HG02938 (cell line): ENCODE measurements at regions not wholly inside any gene's neighbourhood (a gene's known extent, or its start where the extent isn't known, plus 50 kb on each side); places are given as distances from the start of the nearest gene placed in this dataset.

Source experiments
- ATAC-seq: cut with Tn5 transposase; IDR thresholded peaks from one replicate; pipeline ENCODE4 v1.9.1; 2021; ENCODE audit warnings: mild to moderate bottlenecking, moderate library complexity; ENCODE audit not compliant: unreplicated experiment

DNA sequence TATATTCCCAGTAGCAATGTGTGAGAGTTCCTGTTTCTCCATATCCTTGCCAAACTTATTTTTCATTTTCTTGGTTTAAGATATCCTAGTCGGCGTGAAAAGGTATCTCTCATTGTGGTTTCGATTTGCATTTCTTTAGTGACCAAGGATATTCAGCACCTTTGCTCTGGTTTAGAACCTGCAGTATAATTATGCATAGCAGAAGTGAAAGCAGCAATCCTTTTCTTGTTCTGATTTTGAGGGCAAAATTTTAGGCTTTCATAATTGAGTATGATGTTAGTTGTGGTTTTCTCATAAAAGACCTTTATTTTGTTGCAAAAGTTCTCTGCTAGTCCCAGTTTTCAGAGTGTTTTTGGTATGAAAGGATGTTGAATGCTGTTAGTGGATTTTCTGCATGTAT lies 491.0 kb downstream of the FGF9 start:
- peak; percentile 92 for ATAC-seq

DNA sequence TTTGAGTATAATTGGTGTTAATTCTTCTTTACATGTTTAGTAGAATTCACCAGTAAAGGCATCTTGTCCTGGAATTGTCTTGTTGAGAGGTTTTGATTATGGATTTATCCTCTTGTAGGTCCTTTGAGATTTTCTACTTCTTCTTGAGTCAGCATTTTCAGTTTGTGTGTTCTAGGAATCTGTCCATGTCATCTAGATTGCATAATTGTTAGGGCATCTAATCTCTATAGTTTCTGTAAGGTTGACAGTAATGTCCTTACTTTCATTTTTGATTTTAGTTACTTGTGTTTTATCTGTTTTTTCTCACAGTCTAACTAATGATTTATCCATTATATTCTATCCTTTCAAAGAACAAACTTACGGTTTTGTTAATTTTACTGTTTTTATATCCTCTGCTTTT lies 492.0 kb downstream of the FGF9 start:
- no peak for ATAC-seq

DNA sequence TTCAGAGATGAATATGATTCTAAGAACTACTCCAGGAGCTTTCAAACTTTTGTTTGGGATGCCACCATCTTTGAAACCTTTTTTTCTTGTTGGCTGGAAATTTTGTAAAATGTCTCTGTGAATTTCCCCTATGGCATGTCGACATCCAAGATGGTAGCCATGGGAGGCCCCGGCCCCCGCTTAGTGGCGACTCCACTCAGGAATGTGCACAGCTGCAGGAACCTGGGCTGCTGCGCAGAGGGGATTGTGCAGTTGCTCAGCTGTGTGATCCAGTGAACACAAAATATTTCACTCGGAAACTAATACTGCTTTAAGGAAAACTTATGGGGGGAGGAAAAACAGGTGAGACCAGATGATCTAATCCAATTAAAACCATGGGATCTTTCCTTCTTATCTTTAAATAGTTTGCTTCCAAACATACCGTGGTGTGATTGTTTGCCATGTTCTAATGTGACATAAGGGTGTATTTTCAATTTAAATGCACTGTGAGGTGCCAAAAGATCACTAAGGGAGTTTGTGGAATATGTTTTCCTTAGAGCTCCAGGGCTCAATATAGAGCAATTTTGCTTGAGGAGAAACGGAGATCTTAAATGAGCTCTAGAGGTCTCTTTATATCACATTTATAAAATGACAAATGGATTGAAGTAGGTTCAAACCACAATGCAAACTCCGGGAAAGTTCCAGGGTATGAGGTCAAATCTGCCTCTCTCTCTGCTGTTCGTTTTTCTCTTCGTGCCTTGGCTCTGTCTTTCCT lies 497.7 kb downstream of the FGF9 start:
- ATAC-seq, result no peak

GRCh38 chr13:22169473-22169872 lies 498.6 kb downstream of the FGF9 start:
- no peak for ATAC-seq

GRCh38 chr13:22173610-22174009 lies 502.7 kb downstream of the FGF9 start:
- ATAC-seq, result no peak

DNA sequence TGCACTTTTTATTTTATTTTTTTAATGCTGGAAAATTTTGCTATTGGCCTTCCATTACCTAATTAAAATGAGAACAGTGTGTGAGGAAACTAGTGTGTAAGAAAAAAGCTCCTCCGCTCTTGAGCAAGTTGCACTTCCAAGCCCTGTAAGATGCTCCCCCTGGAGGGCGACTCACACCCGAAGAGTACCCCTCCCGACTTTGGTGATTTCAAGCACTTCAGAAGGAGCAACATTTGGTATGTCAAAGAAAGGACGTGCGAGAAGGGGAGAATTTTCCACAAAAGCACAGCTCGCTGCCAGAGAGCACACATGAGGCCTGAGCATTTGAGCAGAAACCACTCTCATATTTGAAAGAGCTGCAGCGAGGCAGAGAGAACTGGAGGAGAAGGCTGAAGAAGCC lies 504.4 kb downstream of the FGF9 start:
- ATAC-seq, result no peak

DNA sequence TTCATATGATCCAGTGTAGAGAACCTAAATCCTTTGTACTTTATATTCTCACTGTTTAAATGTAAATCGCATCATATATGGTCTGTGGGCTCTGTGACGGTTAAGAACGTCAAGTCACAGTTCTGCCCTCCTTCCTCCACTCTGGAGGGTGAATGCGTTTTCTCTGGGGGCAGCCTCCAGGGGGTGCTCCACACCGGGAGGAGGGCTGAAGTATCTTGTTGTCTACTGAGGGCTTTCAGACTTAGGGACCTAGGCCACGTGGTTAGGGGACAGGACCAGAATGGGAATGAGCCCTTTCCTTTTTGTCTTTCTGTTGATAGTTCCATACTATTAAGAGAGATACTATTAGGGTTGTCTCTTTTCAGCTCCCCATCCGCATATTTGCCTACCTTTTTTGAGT lies 504.9 kb downstream of the FGF9 start:
- no peak for ATAC-seq

GRCh38 chr13:22176968-22177520 lies 506.2 kb downstream of the FGF9 start:
- ATAC-seq, result no peak

GRCh38 chr13:22178878-22179277 lies 508.0 kb downstream of the FGF9 start:
- no peak for ATAC-seq

DNA sequence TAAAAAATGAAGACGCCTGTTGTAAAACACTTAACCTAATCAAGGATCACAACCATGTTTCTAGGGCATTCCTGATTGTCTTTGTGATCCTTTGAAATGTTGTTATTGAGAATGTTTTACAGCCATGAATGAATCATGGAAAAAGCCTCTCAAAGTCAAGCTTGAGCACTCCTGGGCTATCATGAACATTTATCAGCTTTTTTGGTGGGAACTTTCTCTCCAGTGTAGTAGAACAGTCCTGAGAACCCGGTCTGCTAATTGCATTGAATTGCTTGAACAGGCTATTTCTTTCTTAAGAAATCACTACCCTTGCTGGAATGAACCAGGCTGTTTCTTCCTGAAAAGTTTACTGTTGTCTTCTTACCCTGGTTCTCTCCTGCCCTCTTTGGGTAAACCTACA lies 516.5 kb downstream of the FGF9 start:
- no peak for ATAC-seq

GRCh38 chr13:22189176-22190048 lies 518.5 kb downstream of the FGF9 start:
- no peak for ATAC-seq

DNA sequence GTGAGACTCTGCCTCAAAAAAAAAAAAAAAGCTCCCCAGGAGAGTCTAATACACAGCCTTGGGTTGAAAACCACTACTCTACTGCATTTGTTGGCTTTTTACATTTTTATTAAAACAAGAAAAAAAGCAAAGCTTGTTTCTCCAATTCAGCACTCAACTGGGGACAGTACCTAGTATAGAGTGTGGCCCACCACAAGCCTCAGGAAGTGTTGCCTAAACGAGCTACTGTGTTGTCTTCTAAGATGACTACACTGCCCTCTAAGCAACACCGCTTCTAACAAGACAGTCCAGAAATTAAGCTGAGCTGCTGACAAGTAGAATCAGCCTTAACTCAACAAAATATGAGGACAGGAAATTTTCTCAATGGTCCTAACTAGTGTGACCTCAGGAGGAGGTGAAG lies 522.2 kb downstream of the FGF9 start:
- ATAC-seq, result no peak

DNA sequence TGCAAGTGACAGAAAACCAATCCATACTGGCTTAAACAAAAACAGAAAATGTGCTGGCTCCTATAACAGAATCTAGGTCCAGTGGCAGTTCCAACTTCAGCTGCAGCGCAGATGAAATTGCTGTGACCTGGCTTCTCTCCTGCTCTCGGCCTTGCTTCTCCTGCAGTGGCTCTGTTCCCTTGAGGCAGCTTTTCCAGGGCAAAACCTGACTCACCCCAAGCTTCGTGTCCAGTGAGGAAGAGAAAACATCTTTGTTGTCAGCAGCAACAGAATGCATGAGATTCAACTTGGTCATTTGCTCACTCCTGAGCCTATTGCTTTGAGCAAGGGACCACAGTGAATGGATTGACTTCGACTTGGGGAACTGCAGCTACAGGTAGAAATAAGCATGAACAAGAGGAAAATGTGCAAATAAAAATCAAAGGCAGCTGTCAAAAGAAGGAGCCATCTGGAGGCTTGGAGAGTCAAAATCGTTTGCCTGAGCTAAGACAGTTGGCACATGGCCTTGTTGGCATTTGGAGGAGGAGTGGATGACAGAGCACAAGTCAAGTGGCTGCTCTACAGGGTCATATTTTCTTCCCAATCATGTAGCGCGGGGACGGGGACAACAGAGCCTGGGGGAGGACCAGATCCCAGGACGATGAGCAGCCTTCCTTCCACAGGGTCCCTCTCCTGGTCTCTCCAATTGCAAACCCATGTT lies 523.4 kb downstream of the FGF9 start:
- no peak for ATAC-seq

DNA sequence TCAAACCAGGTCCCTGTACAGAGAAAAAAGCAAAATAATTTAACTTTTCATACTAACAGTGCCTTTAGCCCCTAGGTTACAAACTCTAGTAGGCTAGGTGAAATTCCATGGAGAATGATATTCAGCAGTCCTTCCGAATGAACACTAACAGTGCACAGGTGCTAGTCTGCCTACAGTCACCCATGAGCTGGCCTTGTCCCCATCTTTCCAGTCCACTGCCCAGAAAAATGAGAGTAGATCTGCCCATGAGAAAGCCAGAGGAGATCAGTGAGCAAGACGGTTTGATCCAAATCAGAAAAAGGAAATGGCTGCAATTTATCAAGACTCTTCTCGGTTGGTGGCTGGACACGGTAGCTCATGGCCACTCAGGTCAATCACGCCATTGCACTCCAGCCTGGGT lies 524.9 kb downstream of the FGF9 start:
- no peak for ATAC-seq

DNA sequence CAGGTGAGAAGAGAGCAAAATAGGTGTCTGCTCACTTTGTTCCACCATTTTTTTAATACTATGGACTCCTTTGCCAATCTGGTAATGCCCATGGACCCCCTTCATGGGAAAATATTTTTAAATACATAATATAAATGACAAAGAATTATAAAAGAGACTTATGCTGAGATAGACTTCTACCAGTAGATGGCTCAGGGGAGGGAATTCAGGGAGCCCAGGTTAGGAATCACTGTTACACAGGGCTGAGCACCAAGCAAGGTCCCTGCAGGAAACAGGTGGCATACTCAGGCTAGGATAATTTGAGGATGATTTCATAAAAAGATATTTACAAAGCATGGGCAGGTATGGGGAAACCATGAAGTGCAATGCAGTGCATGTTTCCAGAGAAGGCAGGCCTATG lies 525.9 kb downstream of the FGF9 start:
- no peak for ATAC-seq

DNA sequence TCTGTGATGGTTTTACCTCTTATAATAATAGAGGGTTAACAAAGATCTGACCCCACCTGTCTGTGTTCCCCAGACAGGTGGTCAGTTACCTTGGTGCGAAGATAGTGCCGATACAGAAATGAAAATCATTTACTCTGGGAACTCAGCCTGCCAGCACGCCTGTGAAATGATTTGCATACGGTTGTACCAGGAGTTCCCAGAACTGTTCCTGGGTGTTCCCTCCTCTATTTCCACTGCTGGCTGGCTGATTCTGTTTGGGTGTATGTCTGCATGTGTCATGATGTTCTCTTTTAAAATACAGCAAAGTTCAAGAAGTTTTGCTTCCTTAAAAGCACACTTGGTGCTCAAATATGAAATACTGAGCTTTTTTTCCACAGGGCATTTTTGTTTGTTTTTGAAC lies 527.1 kb downstream of the FGF9 start:
- no peak for ATAC-seq

- ATAC-seq, result no peak
Measured at GRCh38 chr13:22198641-22199217, 527.9 kb downstream of the FGF9 start.

- ATAC-seq, result no peak
Measured at GRCh38 chr13:22200440-22200839, 529.6 kb downstream of the FGF9 start.

- ATAC-seq, result no peak
Measured at GRCh38 chr13:22201375-22201925, 530.6 kb downstream of the FGF9 start.

- no peak for ATAC-seq
Measured at GRCh38 chr13:22210134-22210930, 539.5 kb downstream of the FGF9 start.
